Neural crest cell (in vitro differentiated cells): ENCODE measurements at regions not wholly inside any gene's neighbourhood (a gene's known extent, or its start where the extent isn't known, plus 50 kb on each side); places are given as distances from the start of the nearest gene placed in this dataset.

Source experiments
- DNase-seq: peaks from one replicate; pipeline ENCODE4 v3.0.0; 2021; ENCODE audit warnings: low read depth, mixed read lengths, low spot score
- H3K27ac Mint-ChIP-seq: one replicate; pipeline ENCODE4 v1.8.0; 2021; ENCODE audit warnings: mild to moderate bottlenecking, mixed read lengths; ENCODE audit not compliant: unreplicated experiment
- H3K27me3 Mint-ChIP-seq: 2 replicates; pipeline ENCODE4 v1.8.0; 2021; ENCODE audit warnings: low read depth, mild to moderate bottlenecking, mixed read lengths
- H3K36me3 Mint-ChIP-seq: 2 replicates; pipeline ENCODE4 v1.8.0; 2021; ENCODE audit warnings: low read depth, mild to moderate bottlenecking, mixed read lengths
- H3K4me1 Mint-ChIP-seq: 2 replicates; pipeline ENCODE4 v1.8.0; 2021; ENCODE audit warnings: mixed read lengths
- H3K4me3 Mint-ChIP-seq: one replicate; pipeline ENCODE4 v1.8.0; 2021; ENCODE audit warnings: mild to moderate bottlenecking, mixed read lengths
- H3K9me3 Mint-ChIP-seq: 2 replicates; pipeline ENCODE4 v1.8.0; 2021; ENCODE audit warnings: mixed read lengths
- CTCF ChIP-seq: fragments of 200-600 bp; sonication (generic); conservative IDR thresholded peaks from 2 replicates; pipeline ENCODE4 v1.5.0; 2021; ENCODE audit warnings: antibody characterized with exemption, mild to moderate bottlenecking

GRCh38 chr1:219292999-219293398 is 119.3 kb downstream of the LYPLAL1 start:
- H3K36me3 Mint-ChIP-seq, result peaks cover 10% of the 10 kb centered on the region
- DNase-seq, result no peak
- H3K27ac Mint-ChIP-seq, result no peak overlapping the region
- no peaks in the 10 kb centered on the region for H3K27me3 Mint-ChIP-seq
- no peaks in the 10 kb centered on the region for H3K9me3 Mint-ChIP-seq
- no peaks in the 10 kb centered on the region for H3K4me1 Mint-ChIP-seq
- no peak overlapping the region for H3K4me3 Mint-ChIP-seq
- TF ChIP-seq CTCF, result no peak

- Mint-ChIP-seq H3K27me3 (no peaks in the 10 kb centered on the region), H3K4me1 (no peaks in the 10 kb centered on the region)
These were observed 118.7 kb downstream of the LYPLAL1 start for GRCh38 chr1:219292341-219292740.

GRCh38 chr1:219289171-219289570 is 115.5 kb downstream of the LYPLAL1 start:
- Mint-ChIP-seq H3K27ac (no peak overlapping the region), H3K27me3 (no peaks in the 10 kb centered on the region), H3K36me3 (no peaks in the 10 kb centered on the region), H3K4me3 (no peak overlapping the region), H3K4me1 (no peaks in the 10 kb centered on the region), H3K9me3 (no peaks in the 10 kb centered on the region)
- TF ChIP-seq CTCF, result no peak
- DNase-seq, result no peak

More at GRCh38 chr1:219292341-219292740, 118.7 kb downstream of the LYPLAL1 start:
- Mint-ChIP-seq H3K36me3 (peaks cover 10% of the 10 kb centered on the region), H3K4me3 (no peak overlapping the region), H3K27ac (no peak overlapping the region), H3K9me3 (no peaks in the 10 kb centered on the region)
- TF ChIP-seq CTCF, result no peak
- DNase-seq, result no peak

- no peak for DNase-seq
- no peak for TF ChIP-seq CTCF
- Mint-ChIP-seq H3K27me3 (no peaks in the 10 kb centered on the region), H3K36me3 (no peaks in the 10 kb centered on the region), H3K9me3 (no peaks in the 10 kb centered on the region), H3K4me3 (no peak overlapping the region), H3K4me1 (no peaks in the 10 kb centered on the region), H3K27ac (no peak overlapping the region)
These were observed 109.9 kb downstream of the LYPLAL1 start for GRCh38 chr1:219283541-219283940.

GRCh38 chr1:219281831-219282230 is 108.2 kb downstream of the LYPLAL1 start:
- Mint-ChIP-seq H3K9me3 (no peaks in the 10 kb centered on the region), H3K27ac (no peak overlapping the region), H3K27me3 (no peaks in the 10 kb centered on the region), H3K36me3 (no peaks in the 10 kb centered on the region), H3K4me3 (no peak overlapping the region), H3K4me1 (no peaks in the 10 kb centered on the region)
- no peak for TF ChIP-seq CTCF
- DNase-seq, result no peak
